ENCODE measurements at regions not wholly inside any gene's neighbourhood (a gene's known extent, or its start where the extent isn't known, plus 50 kb on each side); places are given as distances from the start of the nearest gene placed in this dataset.
"Not testable (repeated sequence)": the region's sequence is repeated elsewhere in the genome, so short reads cannot be mapped to it uniquely, and the experiment has no call there.

DNA sequence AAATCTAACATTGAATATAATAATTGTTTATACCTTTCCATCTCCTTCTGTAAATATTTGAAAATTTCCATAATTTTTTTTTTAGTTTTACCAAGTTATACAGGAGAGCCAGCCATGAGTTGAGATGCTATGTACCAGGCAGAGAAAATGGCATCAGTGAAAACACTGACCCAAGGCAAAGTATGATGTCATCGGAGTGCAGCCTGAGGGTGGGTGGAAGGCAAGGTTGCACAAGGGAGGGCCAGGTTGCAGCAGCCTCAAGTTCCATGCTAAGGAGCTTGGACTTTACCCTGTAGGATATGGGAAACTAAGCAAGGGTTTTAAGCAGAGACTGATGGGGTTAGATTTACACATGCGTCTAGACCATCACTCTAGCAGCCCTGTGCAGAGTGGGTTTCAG lies 441.1 kb downstream of the BCAT1 start:
- DNase-seq (ENCODE audit: low read depth), result no peak

DNA sequence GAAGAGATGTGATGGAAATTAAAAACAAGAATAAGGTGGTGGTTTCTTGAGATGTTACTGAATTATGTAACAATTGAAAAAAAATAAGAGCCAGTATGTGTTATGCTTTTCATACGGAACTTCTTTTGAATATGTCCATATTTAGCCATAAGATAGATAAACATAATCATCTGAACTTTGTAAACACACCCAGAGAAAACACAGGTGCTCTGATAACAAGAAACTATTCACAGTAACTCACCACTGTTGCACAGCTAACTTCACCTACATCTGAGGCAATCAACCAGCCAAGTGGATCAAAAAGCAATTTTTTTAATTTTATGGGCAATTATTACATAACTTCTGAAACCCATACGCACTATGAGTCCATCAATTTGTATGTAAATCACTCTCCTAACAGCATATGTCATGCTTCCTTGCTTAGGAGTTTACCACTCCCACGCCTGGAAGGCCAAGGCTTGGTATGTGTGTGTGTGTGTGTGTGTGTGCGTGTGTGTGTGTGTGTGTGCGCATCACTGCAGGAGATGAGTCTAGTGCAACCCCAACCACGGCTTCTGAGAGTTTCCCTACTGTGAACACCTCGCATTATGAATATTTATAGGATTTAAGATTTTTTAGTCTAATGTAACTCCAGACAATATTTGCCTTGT lies 443.4 kb downstream of the BCAT1 start:
- DNase-seq (ENCODE audit: low read depth), result no peak

DNA sequence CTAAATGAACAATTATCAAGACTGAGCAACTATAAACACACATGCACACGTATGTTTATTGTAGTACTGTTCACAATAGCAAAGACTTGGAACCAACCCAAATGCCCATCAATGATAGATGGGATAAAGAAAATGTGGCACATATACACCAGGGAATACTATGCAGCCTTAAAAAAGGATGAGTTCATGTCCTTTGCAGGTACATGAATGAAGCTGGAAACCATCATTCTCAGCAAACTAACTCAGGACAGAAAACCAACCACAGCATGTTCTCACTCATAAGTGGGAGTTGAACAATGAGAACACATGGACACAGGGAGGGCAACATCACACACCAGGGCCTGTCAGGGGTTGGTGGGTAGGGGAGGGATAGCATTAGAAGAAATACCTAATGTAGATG lies 445.4 kb downstream of the BCAT1 start:
- not testable (repeated sequence) for DNase-seq (ENCODE audit: low read depth)

DNA sequence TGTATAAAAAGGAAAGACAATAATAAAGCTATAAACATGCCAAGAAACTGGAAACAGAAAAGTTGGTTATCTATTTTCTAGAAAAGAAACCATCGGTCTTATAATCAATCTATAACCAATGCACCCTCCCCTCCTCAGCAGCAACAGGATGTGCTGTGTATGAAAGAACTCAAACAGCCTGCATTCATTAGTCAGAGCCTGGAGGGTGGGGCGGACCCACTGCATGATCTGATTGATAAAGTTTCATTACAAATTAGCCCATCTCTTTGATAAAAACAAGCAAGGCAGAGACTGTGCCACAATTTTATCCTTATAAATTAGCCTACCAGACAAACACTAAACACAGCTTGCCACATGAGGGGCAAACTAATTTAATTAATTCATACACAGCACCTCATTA lies 448.1 kb downstream of the BCAT1 start:
- no peak for DNase-seq (ENCODE audit: low read depth)

DNA sequence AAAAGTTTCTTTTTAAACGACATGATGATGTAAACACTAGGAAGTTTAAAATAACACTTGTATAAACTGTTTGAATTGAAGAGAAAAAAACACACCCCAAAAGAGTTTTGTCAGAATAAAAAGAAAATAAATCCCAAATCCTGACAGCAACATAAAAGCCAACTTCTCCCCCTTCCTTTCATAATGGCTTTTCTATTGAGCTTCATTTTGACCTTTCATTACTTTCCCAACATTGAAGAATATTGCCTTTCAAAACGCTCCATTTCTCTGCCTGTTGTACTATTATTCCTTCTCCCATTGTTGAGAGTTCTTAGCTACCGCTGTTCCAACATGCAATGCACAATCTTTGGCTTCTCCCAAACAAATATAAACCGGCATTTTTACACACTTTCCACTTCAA lies 448.5 kb downstream of the BCAT1 start:
- DNase-seq (ENCODE audit: low read depth), result no peak

DNA sequence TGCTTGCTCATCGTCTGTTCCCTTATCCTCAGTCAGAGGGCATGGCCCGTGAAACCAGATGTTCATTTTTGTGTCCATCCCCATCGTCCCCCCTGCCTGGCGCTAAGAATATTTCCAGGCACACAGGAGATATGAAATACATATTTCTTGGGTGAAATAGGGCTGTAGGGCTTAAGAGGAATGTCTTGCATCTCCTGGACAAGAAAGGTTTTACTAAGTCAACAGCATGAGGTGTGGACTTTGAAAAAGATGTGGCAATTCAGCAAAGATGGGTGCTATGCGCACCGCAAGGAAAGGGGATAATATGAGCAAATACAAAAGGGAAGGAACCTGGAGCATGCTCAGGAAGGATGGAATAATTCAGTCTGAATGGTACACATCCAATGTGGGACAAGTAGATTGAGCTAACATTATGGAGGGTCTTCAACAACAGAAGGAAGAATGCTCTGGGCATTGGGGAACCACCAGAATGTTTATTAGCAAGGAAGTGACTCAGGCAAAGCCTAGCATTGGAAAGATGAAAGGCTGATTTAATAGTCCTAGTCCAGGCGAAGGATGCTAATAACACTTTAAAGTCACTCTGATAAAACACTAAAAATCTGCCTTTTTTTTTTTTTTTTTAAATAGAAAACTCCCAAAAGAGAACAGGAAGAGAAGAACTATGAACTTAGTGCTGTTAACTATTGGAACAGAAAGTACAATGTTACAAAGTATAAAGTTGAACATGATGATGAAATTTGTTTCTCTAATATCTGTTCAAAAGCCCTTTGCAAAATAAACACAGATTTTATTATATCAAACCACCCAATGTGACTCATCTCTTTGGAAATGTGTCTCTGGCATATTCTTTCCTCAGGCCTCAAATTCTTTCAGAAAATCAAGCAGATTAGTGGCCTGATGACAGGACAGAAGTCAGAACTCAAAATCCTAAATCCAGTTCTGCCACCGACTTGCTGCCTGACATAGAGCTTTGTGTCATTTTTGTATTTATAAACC lies 449.5 kb downstream of the BCAT1 start:
- peak; percentile 67 for DNase-seq (ENCODE audit: low read depth)

DNA sequence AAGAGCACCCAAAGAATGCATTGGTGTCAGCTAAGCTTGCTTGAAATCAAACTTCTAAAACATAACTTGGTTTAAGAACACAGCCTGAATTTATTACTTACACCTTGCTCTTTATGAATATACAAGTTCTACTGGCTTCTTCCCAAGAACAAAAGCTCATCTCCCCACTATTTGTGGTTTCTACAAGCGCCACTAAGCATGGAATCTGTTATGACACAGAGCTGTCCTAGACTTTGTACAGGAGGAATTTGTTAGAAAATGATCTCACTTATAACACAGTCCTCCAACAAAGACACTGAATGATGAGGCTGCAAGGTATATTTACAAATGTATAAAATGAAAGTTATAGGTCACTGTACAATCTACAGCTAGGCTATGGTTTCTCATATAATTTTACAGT lies 452.1 kb downstream of the BCAT1 start:
- DNase-seq (ENCODE audit: low read depth), result peak; percentile 26

DNA sequence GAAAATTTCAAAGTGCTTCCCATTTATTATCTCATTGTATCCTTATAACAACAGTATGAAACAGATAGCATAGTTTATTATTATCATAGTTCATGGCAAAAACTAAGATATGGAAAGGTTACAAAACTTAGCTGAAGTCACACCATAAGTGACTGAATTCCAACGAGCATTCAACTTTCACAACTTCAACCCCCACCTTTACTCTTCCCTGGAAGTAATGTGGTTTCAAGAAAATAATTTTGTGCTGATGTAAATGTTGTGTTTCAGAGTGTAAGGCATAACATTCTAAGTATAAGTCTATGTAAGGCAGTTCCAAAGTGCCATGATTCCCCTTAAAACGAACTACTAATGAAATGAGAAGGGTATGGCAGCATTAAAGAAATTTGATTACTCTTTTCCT lies 454.5 kb downstream of the BCAT1 start:
- DNase-seq (ENCODE audit: low read depth), result no peak

DNA sequence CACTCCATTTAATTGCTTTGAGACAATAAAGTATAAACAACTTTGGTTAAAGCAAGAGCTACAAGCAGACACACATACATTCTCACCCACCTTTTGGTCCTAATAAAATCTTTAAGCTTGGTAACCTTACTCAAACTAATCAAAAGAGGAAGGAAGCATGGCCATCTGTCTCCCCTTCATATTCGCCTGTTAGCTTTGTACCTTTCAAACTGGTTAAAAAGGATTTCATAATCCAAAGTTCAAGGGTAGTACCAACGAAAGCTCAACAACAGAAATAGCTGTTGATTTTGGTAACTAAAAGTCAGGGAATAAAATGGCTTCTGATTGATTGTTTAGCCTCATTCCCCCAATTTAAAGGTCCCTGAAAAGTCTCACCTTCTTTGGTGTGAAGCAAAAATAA lies 456.9 kb downstream of the BCAT1 start:
- no peak for DNase-seq (ENCODE audit: low read depth)

DNA sequence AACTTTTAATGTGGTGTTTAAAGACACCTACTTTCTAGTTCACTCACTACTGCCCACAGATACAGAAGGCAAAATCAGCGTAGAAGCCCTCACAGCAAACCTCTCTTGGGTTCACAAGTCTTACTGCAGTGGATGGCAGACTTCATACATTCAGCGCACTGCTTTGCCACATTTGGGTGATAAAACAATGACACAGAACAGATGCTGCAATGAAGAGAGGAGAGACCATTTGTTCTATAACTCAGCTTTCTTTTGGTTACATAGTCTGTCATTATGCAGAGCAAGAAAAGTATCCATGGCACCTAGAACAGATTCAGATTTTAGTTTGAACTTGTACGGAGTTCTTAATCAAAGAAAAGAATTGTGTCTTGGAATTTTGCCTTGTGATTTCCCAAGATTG lies 459.0 kb downstream of the BCAT1 start:
- DNase-seq (ENCODE audit: low read depth), result no peak

DNA sequence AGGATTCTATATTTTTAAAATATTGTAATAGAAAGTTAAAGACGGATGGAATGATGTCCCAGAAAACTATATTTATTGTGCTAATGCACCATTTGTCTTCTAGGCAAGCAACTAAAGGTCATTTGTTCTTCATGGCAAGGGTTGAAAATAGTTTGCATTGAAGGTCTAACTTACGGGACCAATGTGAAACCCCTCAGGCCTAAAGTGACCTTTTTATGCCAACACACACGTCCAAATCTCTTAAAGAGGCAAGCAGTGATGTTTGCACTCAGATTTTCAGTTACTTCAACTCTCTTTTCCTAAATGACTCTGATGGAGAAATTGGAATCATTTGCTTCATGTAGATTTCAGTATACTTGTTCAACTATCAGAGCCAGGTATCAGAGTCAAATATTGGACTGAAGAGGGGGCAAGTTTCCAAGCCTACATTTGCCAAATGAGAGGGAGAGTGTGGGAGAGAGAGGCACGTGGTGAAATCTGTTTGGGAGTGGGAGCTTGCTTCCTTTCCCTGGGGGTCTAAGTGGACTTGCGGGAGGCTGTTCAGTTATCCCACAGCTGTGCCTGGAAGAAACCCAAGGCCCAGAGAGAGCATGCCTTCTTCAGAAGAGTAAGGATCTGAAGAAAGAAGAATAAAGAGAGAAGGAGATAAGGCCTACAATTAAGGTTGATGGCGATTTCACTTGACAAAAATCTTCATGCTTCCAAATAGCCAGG lies 459.8 kb downstream of the BCAT1 start:
- no peak for DNase-seq (ENCODE audit: low read depth)

DNA sequence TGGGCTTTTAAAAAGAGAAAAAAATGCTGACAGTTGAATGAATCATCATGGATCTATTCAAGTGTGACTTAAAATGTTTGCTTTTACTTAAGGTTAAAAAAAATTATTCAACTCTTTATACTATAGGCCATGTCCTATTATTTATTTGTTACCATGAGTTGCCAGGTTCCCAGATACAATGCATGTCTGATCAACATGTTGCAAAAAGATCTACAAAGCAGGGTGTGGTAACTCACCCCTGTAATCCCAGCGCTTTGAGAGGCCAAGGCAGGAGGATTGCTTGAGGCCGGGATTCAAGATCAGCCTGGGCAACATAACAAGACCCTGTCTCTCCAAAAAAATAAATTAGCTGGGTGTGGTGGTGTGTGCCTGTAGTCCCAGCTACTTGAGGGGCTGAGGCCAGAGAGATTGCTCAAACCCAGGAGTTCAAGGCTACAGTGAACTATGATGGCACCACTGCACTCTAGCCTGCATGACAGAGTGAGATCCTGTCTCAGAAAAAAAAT lies 460.8 kb downstream of the BCAT1 start:
- peak; percentile 33 for DNase-seq (ENCODE audit: low read depth)

DNA sequence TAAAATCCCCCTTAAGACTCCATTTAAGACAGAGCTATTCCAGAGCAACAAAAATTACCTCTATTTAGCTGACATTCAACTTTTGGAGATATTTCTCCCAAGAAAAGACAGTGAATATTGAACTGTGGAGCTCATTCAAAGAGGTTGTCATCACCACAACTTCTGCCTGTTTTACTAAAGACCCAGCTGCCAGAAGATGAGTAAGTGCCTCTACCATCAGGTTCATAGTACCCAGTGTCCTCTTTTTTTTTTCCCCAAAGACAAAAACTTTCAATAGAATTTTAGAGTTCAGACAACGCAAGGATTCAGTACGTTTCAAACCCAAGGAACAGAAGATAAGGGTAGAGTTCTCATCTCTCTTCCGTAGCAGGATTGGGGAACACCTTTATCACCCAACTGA lies 461.3 kb downstream of the BCAT1 start:
- DNase-seq (ENCODE audit: low read depth), result no peak

DNA sequence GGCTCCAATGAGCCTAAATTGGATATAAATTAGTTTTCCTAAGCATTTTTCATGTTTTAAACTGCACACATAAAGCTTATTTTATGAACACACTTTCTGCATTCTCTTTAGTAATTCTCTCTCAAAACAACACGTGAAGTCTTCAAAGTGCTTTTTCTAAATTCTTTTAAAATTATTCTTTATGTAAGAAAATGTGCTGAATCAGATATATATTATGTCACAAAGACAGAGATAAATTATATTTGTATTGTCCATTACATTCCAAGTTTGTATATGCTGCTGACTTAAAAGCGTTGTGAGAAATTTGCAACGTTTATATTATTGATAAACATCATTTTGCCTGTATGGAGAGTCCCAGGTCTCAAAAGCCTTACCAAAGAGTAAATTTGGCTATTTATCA lies 465.2 kb downstream of the BCAT1 start:
- DNase-seq (ENCODE audit: low read depth), result no peak

DNA sequence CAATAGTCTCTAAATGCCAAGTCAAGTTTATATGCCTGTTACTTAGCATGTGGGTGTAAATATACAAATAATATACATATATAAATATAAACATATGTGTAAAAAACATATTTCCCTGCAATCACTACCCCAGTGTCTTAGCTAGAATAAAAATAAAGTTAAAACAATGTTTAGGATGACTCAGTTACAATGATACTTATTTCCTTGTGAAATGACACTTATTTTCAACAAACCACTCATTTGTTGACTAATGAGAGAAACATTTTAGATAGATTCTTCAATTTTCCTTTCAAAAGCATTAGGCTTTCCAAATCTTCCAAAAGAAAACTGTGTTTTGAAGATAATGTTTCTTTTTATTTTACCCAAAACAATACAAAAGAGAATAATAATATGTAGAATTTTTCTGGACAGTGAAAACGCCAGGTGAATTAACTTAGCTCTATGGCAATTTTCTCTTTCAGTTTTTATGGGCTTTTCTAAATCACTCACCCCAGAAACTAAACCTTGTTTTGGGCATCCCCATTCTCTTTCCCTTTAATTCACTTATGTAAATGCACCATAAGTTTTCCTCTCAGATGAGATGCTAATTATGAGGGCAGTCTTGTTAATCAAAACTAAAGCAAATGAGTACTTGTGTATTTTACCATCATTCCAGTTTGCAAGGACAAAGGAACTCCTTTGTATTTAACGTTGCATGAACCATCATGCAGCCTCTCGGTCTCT lies 465.9 kb downstream of the BCAT1 start:
- DNase-seq (ENCODE audit: low read depth), result no peak

DNA sequence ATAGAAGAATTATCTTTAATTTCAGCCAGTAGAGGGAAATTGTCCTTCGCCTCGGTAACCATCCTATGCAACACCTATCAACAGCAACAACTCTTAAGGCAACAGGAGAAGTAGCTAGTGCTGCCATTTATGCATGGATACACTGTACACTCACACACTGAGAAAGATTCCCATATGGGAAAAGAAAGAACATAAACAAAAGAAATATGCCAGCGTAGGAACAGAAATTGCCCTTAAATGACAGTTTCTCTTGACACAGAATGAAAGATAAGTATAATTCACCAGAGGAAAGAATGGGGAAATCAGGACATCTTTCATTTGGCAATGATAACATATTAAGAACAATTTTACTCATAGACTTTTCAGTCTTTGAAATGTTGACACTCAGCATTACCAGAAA lies 466.9 kb downstream of the BCAT1 start:
- DNase-seq (ENCODE audit: low read depth), result no peak

DNA sequence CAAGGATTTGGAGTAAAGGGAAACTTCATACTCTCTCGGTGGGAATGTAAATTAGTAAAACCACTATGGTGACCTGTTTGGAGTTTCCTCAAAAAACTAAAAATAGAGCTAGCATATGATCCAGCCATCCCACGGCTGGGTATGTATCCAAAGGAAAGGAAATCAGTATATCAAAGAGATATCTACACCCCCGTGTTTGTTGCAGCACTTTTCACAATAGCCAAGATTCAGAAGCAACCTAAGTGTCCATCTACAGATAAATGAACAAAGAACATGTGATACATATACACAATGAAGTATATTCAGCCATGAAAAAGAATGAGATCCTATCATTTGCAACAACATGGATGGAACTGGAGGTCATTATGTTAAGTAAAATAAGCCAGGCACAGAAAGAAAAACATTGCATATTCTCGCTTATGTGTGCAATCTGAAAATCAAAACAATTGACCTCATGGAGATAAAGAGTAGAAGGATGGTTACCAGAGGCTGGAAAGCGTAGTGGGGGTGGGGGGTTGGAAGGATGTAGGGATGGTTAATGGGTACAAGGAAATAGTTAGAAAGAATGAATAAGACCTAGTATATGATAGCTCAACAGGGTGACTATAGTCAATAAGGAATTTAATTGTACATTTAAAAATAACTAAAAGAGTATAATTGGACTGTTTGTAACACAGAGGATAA lies 468.0 kb downstream of the BCAT1 start:
- no peak for DNase-seq (ENCODE audit: low read depth)

DNA sequence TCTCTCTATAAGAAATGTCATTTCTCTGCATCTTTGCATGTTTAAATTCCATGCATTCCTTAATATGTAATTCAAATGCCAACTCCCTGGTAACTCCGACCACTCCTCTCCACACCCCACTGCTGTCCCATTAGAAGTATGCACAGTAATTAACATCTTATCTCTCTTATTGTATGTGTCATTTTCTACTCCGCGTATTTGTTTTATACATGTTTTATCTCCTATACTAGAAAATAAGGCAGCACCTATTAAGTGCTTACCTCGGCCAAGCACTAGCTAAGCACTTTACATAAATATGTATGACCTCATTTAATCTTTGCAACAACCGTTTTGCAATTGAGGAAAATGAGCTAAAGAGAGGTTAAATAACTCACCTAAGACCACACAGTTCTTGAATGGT lies 469.8 kb downstream of the BCAT1 start:
- peak; percentile 59 for DNase-seq (ENCODE audit: low read depth)

DNA sequence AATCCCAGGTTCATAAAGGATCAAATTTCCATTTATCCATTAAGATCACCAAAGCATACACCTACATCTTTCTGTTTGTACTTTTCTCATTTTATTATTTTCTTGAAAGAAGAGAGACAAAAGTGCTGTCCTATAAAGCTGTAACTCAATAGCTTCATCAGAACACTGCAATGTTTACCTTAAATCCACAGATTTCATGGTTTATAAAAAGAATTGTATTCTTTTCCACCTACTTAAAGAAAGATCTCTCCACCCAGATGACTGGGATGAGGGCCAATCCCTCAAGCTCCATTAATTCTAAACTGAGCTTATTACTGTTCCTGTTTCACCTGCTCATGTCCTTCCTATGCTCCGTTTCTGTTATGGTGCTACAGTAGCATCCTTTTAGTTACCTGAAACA lies 470.6 kb downstream of the BCAT1 start:
- DNase-seq (ENCODE audit: low read depth), result no peak

DNA sequence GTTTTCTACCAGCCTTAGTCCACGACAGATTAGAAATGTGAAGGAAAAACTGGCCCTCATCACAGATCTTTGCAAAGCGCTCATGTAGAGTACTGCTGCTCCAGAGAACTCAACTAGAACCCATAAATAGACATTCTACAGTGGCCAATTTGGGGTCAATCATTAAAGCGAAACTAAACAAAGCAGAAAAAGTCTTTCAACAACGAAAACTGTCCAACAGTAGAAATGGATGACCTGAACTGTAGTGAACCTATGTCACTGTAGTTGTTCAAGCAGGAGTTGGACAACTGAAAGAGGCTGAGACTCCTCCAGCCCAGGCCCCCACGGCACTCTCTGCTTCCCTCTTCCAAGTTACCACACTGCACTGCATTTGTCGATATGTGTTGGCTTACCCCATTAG lies 472.6 kb downstream of the BCAT1 start:
- DNase-seq (ENCODE audit: low read depth), result no peak

DNA sequence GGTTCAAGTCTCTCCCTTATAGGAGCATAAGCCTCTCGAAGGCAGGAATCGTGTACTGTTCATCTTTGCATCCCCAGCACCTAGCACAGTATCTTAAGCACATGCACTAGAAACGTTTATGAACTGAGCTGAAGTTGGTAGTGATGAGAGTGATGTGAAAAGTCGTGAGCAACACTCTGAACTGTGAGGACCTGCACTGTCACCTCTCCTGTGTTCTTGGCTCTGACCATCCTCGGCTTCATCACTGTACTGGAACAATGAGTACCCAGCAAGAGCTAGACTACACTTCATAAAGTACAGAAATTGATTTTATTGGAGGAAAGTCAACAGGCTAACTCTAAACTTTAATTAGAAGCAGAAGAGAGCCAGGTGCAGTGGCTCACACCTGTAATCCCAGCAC lies 473.6 kb downstream of the BCAT1 start:
- DNase-seq (ENCODE audit: low read depth), result no peak
